ENCODE measurements at regions not wholly inside any gene's neighbourhood (a gene's known extent, or its start where the extent isn't known, plus 50 kb on each side); places are given as distances from the start of the nearest gene placed in this dataset.
"Not testable (repeated sequence)": the region's sequence is repeated elsewhere in the genome, so short reads cannot be mapped to it uniquely, and the experiment has no call there.

GRCh38 chr19:30682146-30682998 is 310.2 kb downstream of the ZNF536 start:
- 50% methylated on average over 27 of the region's 27 CpGs for WGBS
- no peak overlapping the region for H3K27ac ChIP-seq (ENCODE audit: low read depth)

GRCh38 chr19:30681162-30682100 is 309.2 kb downstream of the ZNF536 start:
- Histone ChIP-seq H3K4me1 (ENCODE audit: insufficient read depth) (no peaks in the 10 kb centered on the region), H3K36me3 (ENCODE audit: insufficient read depth) (no peaks in the 10 kb centered on the region), H3K27ac (ENCODE audit: low read depth) (no peak overlapping the region), H3K4me3 (ENCODE audit: low read depth, low read length) (no peak overlapping the region)
- no peak for DNase-seq (ENCODE audit: extremely low spot score)
- WGBS = 83% methylated on average over 19 of the region's 19 CpGs

More at GRCh38 chr19:30682146-30682998, 310.2 kb downstream of the ZNF536 start:
- no peak for DNase-seq (ENCODE audit: extremely low spot score)
- H3K4me3 ChIP-seq (ENCODE audit: low read depth, low read length) = no peak overlapping the region
- H3K36me3 ChIP-seq (ENCODE audit: insufficient read depth) = no peaks in the 10 kb centered on the region
- H3K4me1 ChIP-seq (ENCODE audit: insufficient read depth) = no peaks in the 10 kb centered on the region

GRCh38 chr19:30680399-30680798 is 308.2 kb downstream of the ZNF536 start:
- not testable (repeated sequence) for H3K4me3 ChIP-seq (ENCODE audit: low read depth, low read length); H3K27ac ChIP-seq (ENCODE audit: low read depth); H3K36me3 ChIP-seq (ENCODE audit: insufficient read depth); DNase-seq (ENCODE audit: extremely low spot score); H3K4me1 ChIP-seq (ENCODE audit: insufficient read depth)
- WGBS = 86% methylated on average over 1 of the region's 3 CpGs

- no peak for DNase-seq (ENCODE audit: extremely low spot score)
- WGBS = 89% methylated on average over 6 of the region's 6 CpGs
- Histone ChIP-seq H3K4me3 (ENCODE audit: low read depth, low read length) (no peak overlapping the region), H3K4me1 (ENCODE audit: insufficient read depth) (no peaks in the 10 kb centered on the region), H3K36me3 (ENCODE audit: insufficient read depth) (no peaks in the 10 kb centered on the region), H3K27ac (ENCODE audit: low read depth) (no peak overlapping the region)
These were observed 307.6 kb downstream of the ZNF536 start for GRCh38 chr19:30679789-30680188.

GRCh38 chr19:30679153-30679702 is 307.0 kb downstream of the ZNF536 start:
- Histone ChIP-seq H3K4me1 (ENCODE audit: insufficient read depth) (no peaks in the 10 kb centered on the region), H3K27ac (ENCODE audit: low read depth) (no peak overlapping the region), H3K36me3 (ENCODE audit: insufficient read depth) (no peaks in the 10 kb centered on the region), H3K4me3 (ENCODE audit: low read depth, low read length) (no peak overlapping the region)
- no peak for DNase-seq (ENCODE audit: extremely low spot score)
- 69% methylated on average over 16 of the region's 16 CpGs for WGBS

- no peaks in the 10 kb centered on the region for H3K4me1 ChIP-seq (ENCODE audit: insufficient read depth)
- no peak overlapping the region for H3K4me3 ChIP-seq (ENCODE audit: low read depth, low read length)
- H3K36me3 ChIP-seq (ENCODE audit: insufficient read depth) = no peaks in the 10 kb centered on the region
- no peak overlapping the region for H3K27ac ChIP-seq (ENCODE audit: low read depth)
- DNase-seq (ENCODE audit: extremely low spot score) = no peak
- WGBS = 93% methylated on average over 10 of the region's 10 CpGs
These were observed 306.0 kb downstream of the ZNF536 start for GRCh38 chr19:30678168-30678567.

GRCh38 chr19:30677702-30678101 is 305.5 kb downstream of the ZNF536 start:
- 82% methylated on average over 6 of the region's 6 CpGs for WGBS
- DNase-seq (ENCODE audit: extremely low spot score) = no peak
- no peaks in the 10 kb centered on the region for H3K36me3 ChIP-seq (ENCODE audit: insufficient read depth)
- H3K4me1 ChIP-seq (ENCODE audit: insufficient read depth) = no peaks in the 10 kb centered on the region
- no peak overlapping the region for H3K4me3 ChIP-seq (ENCODE audit: low read depth, low read length)
- H3K27ac ChIP-seq (ENCODE audit: low read depth) = no peak overlapping the region

GRCh38 chr19:30676990-30677679 is 305.0 kb downstream of the ZNF536 start:
- Histone ChIP-seq H3K4me3 (ENCODE audit: low read depth, low read length) (no peak overlapping the region), H3K27ac (ENCODE audit: low read depth) (no peak overlapping the region), H3K36me3 (ENCODE audit: insufficient read depth) (no peaks in the 10 kb centered on the region), H3K4me1 (ENCODE audit: insufficient read depth) (no peaks in the 10 kb centered on the region)
- WGBS = 81% methylated on average over 8 of the region's 8 CpGs
- DNase-seq (ENCODE audit: extremely low spot score) = no peak

- WGBS = 90% methylated on average over 7 of the region's 7 CpGs
- H3K27ac ChIP-seq (ENCODE audit: low read depth) = no peak overlapping the region
- no peak for DNase-seq (ENCODE audit: extremely low spot score)
- no peaks in the 10 kb centered on the region for H3K36me3 ChIP-seq (ENCODE audit: insufficient read depth)
- H3K4me1 ChIP-seq (ENCODE audit: insufficient read depth) = no peaks in the 10 kb centered on the region
- H3K4me3 ChIP-seq (ENCODE audit: low read depth, low read length) = no peak overlapping the region
These were observed 302.9 kb downstream of the ZNF536 start for GRCh38 chr19:30675086-30675485.

GRCh38 chr19:30674656-30675055 is 302.5 kb downstream of the ZNF536 start:
- Histone ChIP-seq H3K36me3 (ENCODE audit: insufficient read depth) (no peaks in the 10 kb centered on the region), H3K4me1 (ENCODE audit: insufficient read depth) (no peaks in the 10 kb centered on the region), H3K4me3 (ENCODE audit: low read depth, low read length) (no peak overlapping the region), H3K27ac (ENCODE audit: low read depth) (no peak overlapping the region)
- DNase-seq (ENCODE audit: extremely low spot score) = no peak
- WGBS = 93% methylated on average over 6 of the region's 6 CpGs

- H3K4me1 ChIP-seq (ENCODE audit: insufficient read depth) = no peaks in the 10 kb centered on the region
- no peaks in the 10 kb centered on the region for H3K36me3 ChIP-seq (ENCODE audit: insufficient read depth)
- 87% methylated on average over 8 of the region's 8 CpGs for WGBS
- no peak for DNase-seq (ENCODE audit: extremely low spot score)
- H3K27ac ChIP-seq (ENCODE audit: low read depth) = no peak overlapping the region
- no peak overlapping the region for H3K4me3 ChIP-seq (ENCODE audit: low read depth, low read length)
These were observed 301.2 kb downstream of the ZNF536 start for GRCh38 chr19:30673336-30673735.

- Histone ChIP-seq H3K4me1 (ENCODE audit: insufficient read depth) (no peaks in the 10 kb centered on the region), H3K36me3 (ENCODE audit: insufficient read depth) (no peaks in the 10 kb centered on the region), H3K4me3 (ENCODE audit: low read depth, low read length) (no peak overlapping the region), H3K27ac (ENCODE audit: low read depth) (no peak overlapping the region)
- WGBS = 77% methylated on average over 5 of the region's 5 CpGs
- no peak for DNase-seq (ENCODE audit: extremely low spot score)
These were observed 300.7 kb downstream of the ZNF536 start for GRCh38 chr19:30672926-30673325.

GRCh38 chr19:30671622-30672051 is 299.5 kb downstream of the ZNF536 start:
- 61% methylated on average over 9 of the region's 9 CpGs for WGBS
- no peak overlapping the region for H3K27ac ChIP-seq (ENCODE audit: low read depth)
- no peak overlapping the region for H3K4me3 ChIP-seq (ENCODE audit: low read depth, low read length)
- no peaks in the 10 kb centered on the region for H3K4me1 ChIP-seq (ENCODE audit: insufficient read depth)
- DNase-seq (ENCODE audit: extremely low spot score) = no peak
- H3K36me3 ChIP-seq (ENCODE audit: insufficient read depth) = no peaks in the 10 kb centered on the region

Data from urinary bladder (tissue), 3 donors.